K562 (cell line): ENCODE measurements at regions not wholly inside any gene's neighbourhood (a gene's known extent, or its start where the extent isn't known, plus 50 kb on each side); places are given as distances from the start of the nearest gene placed in this dataset.

ENCODE experiments used
- ATAC-seq: fragments of 200-7000 bp; cut with Tn5 transposase; 3 replicates; pipeline ENCODE4 v1.9.1; 2020; ENCODE audit warnings: moderate library complexity
- BruUV-seq: library from RNA; stranded (reverse); fragments of 400-500 nt; replicated peaks from 2 replicates; lab custom pipeline; 2021; lab: Mats Ljungman, UMichigan
- CTCF ChIA-PET: fragments of 300-600 bp; formaldehyde crosslinking; extraction: SDS; loops from one replicate; lab custom pipeline; 2021; ENCODE audit warnings: low intra/inter-chr PET ratio; lab: Yijun Ruan, JAX
- POLR2A ChIA-PET: fragments of 300-600, 350-650 bp; sonication (Branson Sonifier 250); formaldehyde crosslinking; extraction: SDS; loops from one replicate; lab custom pipeline; 2021; ENCODE audit warnings: antibody characterized with exemption, inconsistent platforms; lab: Yijun Ruan, JAX
- DNase-seq, 4 experiments: peaks; one replicate each; pipeline versions ENCODE4 v3.0.0 to v3.0.0-alpha.2; 2011 to 2018; ENCODE audit warnings: low spot score in 3 of 4, mixed read lengths in 3 of 4; ENCODE audit errors: extremely low read depth in 1 of 4
- FAIRE-seq: peaks from 2 replicates; lab custom pipeline; 2011; peaks lifted over from hg19 to GRCh38; lab: Jason Lieb, UNC
- H2AFZ ChIP-seq: 2 replicates; pipeline ENCODE4 v1.6.0; 2011; ENCODE audit warnings: low read depth, low read length, control low read depth, inconsistent platforms
- H3K27ac ChIP-seq: fragments of 200-600 bp; 3 replicates; pipeline ENCODE4 v1.8.0; 2011; ENCODE audit warnings: low read depth, mild to moderate bottlenecking, control low read depth, inconsistent platforms, low read length, moderate library complexity, mixed read lengths; ENCODE audit errors: extremely low read depth
- H3K27me3 ChIP-seq, 2 experiments: fragments of 300-600 bp in 1 of 2; 2 replicates in 1 of 2; 3 replicates in 1 of 2; pipeline versions ENCODE4 v1.6.0 to v1.8.0; 2011; ENCODE audit warnings: inconsistent platforms in 2 of 2, low read length in 2 of 2, mild to moderate bottlenecking in 1 of 2, mixed read lengths in 1 of 2, moderate library complexity in 1 of 2; ENCODE audit not compliant: control insufficient read depth in 2 of 2, insufficient read depth in 2 of 2
- H3K36me3 ChIP-seq: fragments of 300-600 bp; 3 replicates; pipeline ENCODE4 v1.8.0; 2011; ENCODE audit warnings: mild to moderate bottlenecking, low read length, inconsistent platforms; ENCODE audit not compliant: control insufficient read depth, insufficient read depth
- H3K4me1 ChIP-seq, 2 experiments: fragments of 200-600 bp in 1 of 2; replicated peaks in 1 of 2; 2 replicates in 1 of 2; 3 replicates in 1 of 2; pipeline versions ENCODE4 v1.5.1 to v1.8.0; 2011; ENCODE audit warnings: inconsistent platforms in 2 of 2, low read length in 2 of 2, mild to moderate bottlenecking in 1 of 2, mixed read lengths in 1 of 2, moderate library complexity in 1 of 2; ENCODE audit not compliant: control insufficient read depth in 2 of 2, insufficient read depth in 2 of 2
- H3K4me2 ChIP-seq: 2 replicates; pipeline ENCODE4 v1.6.1; 2011; ENCODE audit warnings: low read length, control low read depth, inconsistent platforms, mixed read lengths; ENCODE audit not compliant: insufficient read depth
- H3K4me3 ChIP-seq: fragments of 200-600 bp; sonication (generic), shearing (Covaris generic); 2 replicates; pipeline ENCODE4 v1.5.1; 2016; ENCODE audit warnings: control low read depth, inconsistent platforms
- H3K79me2 ChIP-seq: fragments of 200-600 bp; 3 replicates; pipeline ENCODE4 v1.8.0; 2011; ENCODE audit warnings: low read length, inconsistent platforms; ENCODE audit not compliant: control insufficient read depth, insufficient read depth
- H3K9ac ChIP-seq, 2 experiments: 2 replicates each; pipeline versions ENCODE4 v1.6.0 to v1.6.1; 2011; ENCODE audit warnings: low read depth in 2 of 2, low read length in 2 of 2, control low read depth in 1 of 2, inconsistent platforms in 1 of 2, mild to moderate bottlenecking in 1 of 2, mixed read lengths in 1 of 2; ENCODE audit not compliant: insufficient read depth in 1 of 2
- H3K9me1 ChIP-seq: one replicate; pipeline ENCODE4 v1.6.0; 2011; ENCODE audit warnings: inconsistent platforms, mild to moderate bottlenecking, low read length, moderate library complexity; ENCODE audit not compliant: control insufficient read depth, insufficient read depth
- H3K9me3 ChIP-seq: replicated peaks from 2 replicates; pipeline ENCODE4 v1.5.1; 2011; ENCODE audit warnings: low read depth, low read length, inconsistent platforms; ENCODE audit not compliant: control insufficient read depth, insufficient read depth
- H4K20me1 ChIP-seq: replicated peaks from 2 replicates; pipeline ENCODE4 v1.6.1; 2011; ENCODE audit warnings: low read length, inconsistent platforms, mixed read lengths; ENCODE audit not compliant: control insufficient read depth, insufficient read depth
- DMBX1 ChIP-seq: fragments of 250-450 bp; sonication (Bioruptor Pico); IDR thresholded peaks from 2 replicates; pipeline ENCODE4 v1.8.0; 2022; ENCODE audit warnings: inconsistent platforms, mild to moderate bottlenecking, moderate library complexity, borderline replicate concordance
- EHMT2 ChIP-seq: fragments of 450-650 bp; IDR thresholded peaks from 2 replicates; pipeline ENCODE4 v1.6.1; 2018; ENCODE audit warnings: antibody characterized with exemption
- GTF2F1 ChIP-seq: IDR thresholded peaks from 2 replicates; pipeline ENCODE4 v1.6.1; 2011; ENCODE audit warnings: low read depth, low read length, improper control_type of control experiment
- HDAC3 ChIP-seq: fragments of 450-650 bp; IDR thresholded peaks from 2 replicates; pipeline ENCODE4 v1.6.1; 2018; ENCODE audit warnings: borderline replicate concordance, mild to moderate bottlenecking, moderate library complexity; ENCODE audit not compliant: partially characterized antibody
- HSF4 ChIP-seq: fragments of 250-450 bp; sonication (Bioruptor Pico); IDR thresholded peaks from 2 replicates; pipeline ENCODE4 v2.1.2; 2022; ENCODE audit warnings: mild to moderate bottlenecking, moderate library complexity, borderline replicate concordance
- PHF20 ChIP-seq: fragments of 450-650 bp; IDR thresholded peaks from 2 replicates; pipeline ENCODE4 v1.6.1; 2018; ENCODE audit not compliant: partially characterized antibody
- PPARD ChIP-seq: fragments of 250-450 bp; sonication (Bioruptor Pico); IDR thresholded peaks from 2 replicates; pipeline ENCODE4 v1.8.0; 2022; ENCODE audit warnings: inconsistent platforms, mild to moderate bottlenecking, moderate library complexity
- RBM17 ChIP-seq: fragments of 200-400 bp; formaldehyde crosslinking; IDR thresholded peaks from 2 replicates; pipeline ENCODE4 v1.6.1; 2017; ENCODE audit warnings: low read depth, mild to moderate bottlenecking, low read length, borderline replicate concordance
- SMC3 ChIP-seq: conservative IDR thresholded peaks from 2 replicates; pipeline ENCODE4 v1.6.1; 2011; ENCODE audit warnings: low read depth, low read length, improper control_type of control experiment; ENCODE audit not compliant: insufficient read depth
- SRSF1 ChIP-seq: fragments of 200-400 bp; formaldehyde crosslinking; IDR thresholded peaks from 2 replicates; pipeline ENCODE4 v1.6.1; 2017; ENCODE audit warnings: mild to moderate bottlenecking, low read depth, low read length, moderate library complexity
- ZNF175 ChIP-seq: fragments of 200-800 bp; sonication (Bioruptor generic); IDR thresholded peaks from 2 replicates; pipeline ENCODE4 v1.6.1; 2016; ENCODE audit warnings: low read depth, mild to moderate bottlenecking, missing genetic modification characterization, missing compliant biosample characterization
- WGBS: fragments of 100-300 bp; shearing (Covaris generic); methylation state at CpG from one replicate; pipeline ENCODE4 v1.1.6; 2016; ENCODE audit warnings: low coverage, mixed read lengths; ENCODE audit not compliant: insufficient coverage; ENCODE audit errors: missing lambda C conversion rate; 5-methylcytosine and 5-hydroxymethylcytosine counted together
- in situ Hi-C: fragments of 300-500 bp; cut with MboI; formaldehyde crosslinking; loops from 4 replicates; pipeline ENCODE4 v1.15.0; 2018; ENCODE audit warnings: inconsistent platforms, mixed read lengths
- intact Hi-C: fragments of 100-400 bp; cut with micrococcal nuclease; formaldehyde crosslinking; loops from 2 replicates; pipeline ENCODE4 v1.14.2; 2022
- TF ChIP-seq, protein P1 (sequence below): fragments of 450-650 bp; formaldehyde crosslinking; IDR thresholded peaks from 2 replicates; pipeline ENCODE4 v1.4.0; 2020; ENCODE audit warnings: mild to moderate bottlenecking, mixed read lengths
- TF ChIP-seq, protein P2 (sequence below): fragments of 250-450 bp; sonication (Bioruptor Pico); IDR thresholded peaks from 2 replicates; pipeline ENCODE4 v1.5.0; 2020; ENCODE audit warnings: mild to moderate bottlenecking
- TF ChIP-seq, protein P3 (sequence below): fragments of 250-450 bp; sonication (Bioruptor Pico); IDR thresholded peaks from 2 replicates; pipeline ENCODE4 v1.4.0; 2020; ENCODE audit warnings: mild to moderate bottlenecking

DNA sequence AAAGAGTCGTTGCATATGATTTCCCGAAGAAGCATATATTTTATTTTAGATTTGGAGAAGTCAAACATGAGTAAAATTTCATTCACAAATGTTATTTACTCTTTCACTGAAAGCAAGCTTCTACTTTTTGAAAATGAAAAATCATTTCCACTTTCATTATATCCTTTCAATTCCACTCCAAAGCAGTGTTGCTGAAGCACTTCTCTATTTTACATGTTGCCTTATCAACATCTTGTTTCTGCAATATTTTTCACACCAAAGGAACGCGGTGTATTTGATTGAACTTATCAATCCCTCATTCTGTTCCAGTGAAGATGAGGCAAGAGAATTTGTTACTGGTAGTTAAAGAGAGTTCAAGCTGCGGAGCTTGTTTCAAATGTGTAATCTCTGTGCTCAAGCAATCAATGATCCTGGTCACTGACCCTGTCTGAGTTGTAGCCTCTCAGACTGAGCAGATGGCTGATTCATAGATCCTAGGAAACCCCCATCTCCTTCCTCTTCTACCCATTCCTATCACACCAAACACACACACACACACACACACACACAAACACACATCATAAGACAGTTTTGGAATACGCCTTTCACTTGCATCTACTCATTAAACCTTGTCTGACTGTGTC is 236.2 kb upstream of the FLRT2 start (continued):
- TF ChIP-seq DMBX1 (no peak), HDAC3 (no peak), RBM17 (no peak), SMC3 (no peak), GTF2F1 (no peak), EHMT2 (no peak)
- TF ChIP-seq, protein P1, sequence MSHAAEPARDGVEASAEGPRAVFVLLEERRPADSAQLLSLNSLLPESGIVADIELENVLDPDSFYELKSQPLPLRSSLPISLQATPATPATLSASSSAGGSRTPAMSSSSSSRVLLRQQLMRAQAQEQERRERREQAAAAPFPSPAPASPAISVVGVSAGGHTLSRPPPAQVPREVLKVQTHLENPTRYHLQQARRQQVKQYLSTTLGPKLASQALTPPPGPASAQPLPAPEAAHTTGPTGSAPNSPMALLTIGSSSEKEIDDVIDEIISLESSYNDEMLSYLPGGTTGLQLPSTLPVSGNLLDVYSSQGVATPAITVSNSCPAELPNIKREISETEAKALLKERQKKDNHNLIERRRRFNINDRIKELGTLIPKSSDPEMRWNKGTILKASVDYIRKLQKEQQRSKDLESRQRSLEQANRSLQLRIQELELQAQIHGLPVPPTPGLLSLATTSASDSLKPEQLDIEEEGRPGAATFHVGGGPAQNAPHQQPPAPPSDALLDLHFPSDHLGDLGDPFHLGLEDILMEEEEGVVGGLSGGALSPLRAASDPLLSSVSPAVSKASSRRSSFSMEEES = no peak

DNA sequence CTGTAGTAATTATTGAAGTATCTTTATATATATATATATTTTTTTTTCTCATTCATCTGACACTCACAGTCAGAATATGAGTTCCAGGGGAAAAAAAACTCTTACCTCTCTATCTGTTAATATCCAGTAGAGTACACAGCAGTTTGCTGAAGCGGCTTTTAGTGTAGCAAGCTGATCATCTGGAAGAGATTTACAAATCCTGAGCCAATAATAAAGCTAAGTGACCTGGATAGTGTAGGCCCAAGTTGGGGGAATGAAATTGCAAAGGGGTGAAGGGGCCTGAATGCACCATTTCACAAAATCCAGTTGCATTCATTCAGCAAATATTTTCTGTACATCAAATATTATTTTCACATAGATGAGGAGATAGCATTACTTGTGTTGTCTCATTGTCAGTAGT is 234.6 kb upstream of the FLRT2 start:
- Histone ChIP-seq H3K4me3 (no peak overlapping the region), H3K9me3 (no peaks in the 10 kb centered on the region)
- 0% methylated on average over 1 of the region's 1 CpG for WGBS

More for the DNA sequence above, 234.6 kb upstream of the FLRT2 start:
- ATAC-seq = no peak
- no peak overlapping the region for H2AFZ ChIP-seq
- no peak overlapping the region for H3K9ac ChIP-seq
- H3K27me3 ChIP-seq = no peaks in the 10 kb centered on the region
- POLR2A ChIA-PET = no interaction called here
- in situ Hi-C loops = no loop called here
- TF ChIP-seq SRSF1 (no peak), HSF4 (CRISPR knock-in tag) (no peak), PPARD (no peak), PHF20 (no peak), ZNF175 (no peak)
- TF ChIP-seq, protein P2, sequence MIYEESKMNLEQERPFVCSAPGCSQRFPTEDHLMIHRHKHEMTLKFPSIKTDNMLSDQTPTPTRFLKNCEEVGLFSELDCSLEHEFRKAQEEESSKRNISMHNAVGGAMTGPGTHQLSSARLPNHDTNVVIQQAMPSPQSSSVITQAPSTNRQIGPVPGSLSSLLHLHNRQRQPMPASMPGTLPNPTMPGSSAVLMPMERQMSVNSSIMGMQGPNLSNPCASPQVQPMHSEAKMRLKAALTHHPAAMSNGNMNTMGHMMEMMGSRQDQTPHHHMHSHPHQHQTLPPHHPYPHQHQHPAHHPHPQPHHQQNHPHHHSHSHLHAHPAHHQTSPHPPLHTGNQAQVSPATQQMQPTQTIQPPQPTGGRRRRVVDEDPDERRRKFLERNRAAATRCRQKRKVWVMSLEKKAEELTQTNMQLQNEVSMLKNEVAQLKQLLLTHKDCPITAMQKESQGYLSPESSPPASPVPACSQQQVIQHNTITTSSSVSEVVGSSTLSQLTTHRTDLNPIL (CRISPR knock-in tag) = no peak
- TF ChIP-seq, protein P3, sequence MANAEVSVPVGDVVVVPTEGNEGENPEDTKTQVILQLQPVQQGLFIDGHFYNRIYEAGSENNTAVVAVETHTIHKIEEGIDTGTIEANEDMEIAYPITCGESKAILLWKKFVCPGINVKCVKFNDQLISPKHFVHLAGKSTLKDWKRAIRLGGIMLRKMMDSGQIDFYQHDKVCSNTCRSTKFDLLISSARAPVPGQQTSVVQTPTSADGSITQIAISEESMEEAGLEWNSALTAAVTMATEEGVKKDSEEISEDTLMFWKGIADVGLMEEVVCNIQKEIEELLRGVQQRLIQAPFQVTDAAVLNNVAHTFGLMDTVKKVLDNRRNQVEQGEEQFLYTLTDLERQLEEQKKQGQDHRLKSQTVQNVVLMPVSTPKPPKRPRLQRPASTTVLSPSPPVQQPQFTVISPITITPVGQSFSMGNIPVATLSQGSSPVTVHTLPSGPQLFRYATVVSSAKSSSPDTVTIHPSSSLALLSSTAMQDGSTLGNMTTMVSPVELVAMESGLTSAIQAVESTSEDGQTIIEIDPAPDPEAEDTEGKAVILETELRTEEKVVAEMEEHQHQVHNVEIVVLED (CRISPR knock-in tag) = no peak
- no peak overlapping the region for H3K4me2 ChIP-seq
- no peaks in the 10 kb centered on the region for H3K4me1 ChIP-seq
- BruUV-seq = no TSS peak
- no peaks in the 10 kb centered on the region for H3K9me1 ChIP-seq
- intact Hi-C loops = no loop called here
- no peaks in the 10 kb centered on the region for H4K20me1 ChIP-seq
- H3K27ac ChIP-seq = no peak overlapping the region
- no peaks in the 10 kb centered on the region for H3K79me2 ChIP-seq
- DNase-seq = no peak
- H3K36me3 ChIP-seq = no peaks in the 10 kb centered on the region
- FAIRE-seq = no peak
- CTCF ChIA-PET = no interaction called here
